ENCODE measurements at regions not wholly inside any gene's neighbourhood (a gene's known extent, or its start where the extent isn't known, plus 50 kb on each side); places are given as distances from the start of the nearest gene placed in this dataset.

DNA sequence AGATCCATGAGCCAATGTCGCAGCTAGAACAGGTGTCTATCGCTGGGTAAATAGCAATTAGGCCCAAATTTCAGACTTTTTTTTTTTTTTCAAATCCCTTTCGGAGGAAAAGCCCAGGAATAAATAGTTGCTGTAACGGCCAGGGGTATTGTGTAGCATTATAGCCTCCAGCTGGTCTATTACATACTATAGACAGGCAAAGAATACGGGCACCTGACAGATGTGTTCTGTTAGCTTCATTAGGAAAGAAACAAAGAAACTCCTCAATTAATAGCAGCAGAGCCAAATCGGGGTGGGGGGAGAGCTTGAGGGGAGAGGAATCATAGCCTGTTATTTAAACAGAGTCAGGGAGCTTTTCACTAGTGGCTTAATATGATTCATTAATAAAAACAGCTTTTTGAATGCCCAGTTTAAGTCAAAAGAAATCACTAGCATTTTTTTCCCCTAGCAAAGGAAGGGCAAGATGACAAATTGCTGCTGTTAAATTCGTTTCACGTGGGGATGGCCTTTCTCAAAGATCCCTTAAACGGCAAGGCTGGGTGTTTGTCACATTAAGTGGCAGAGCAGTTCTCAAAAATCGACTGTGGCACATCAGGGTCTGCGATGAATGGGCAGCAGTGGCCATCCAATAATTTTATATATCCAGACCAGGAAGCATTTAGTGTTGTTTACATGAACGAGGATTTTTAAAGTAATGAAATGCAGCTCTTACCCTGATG is 139.4 kb downstream of the ID4 start:
- no peak for DNase-seq

DNA sequence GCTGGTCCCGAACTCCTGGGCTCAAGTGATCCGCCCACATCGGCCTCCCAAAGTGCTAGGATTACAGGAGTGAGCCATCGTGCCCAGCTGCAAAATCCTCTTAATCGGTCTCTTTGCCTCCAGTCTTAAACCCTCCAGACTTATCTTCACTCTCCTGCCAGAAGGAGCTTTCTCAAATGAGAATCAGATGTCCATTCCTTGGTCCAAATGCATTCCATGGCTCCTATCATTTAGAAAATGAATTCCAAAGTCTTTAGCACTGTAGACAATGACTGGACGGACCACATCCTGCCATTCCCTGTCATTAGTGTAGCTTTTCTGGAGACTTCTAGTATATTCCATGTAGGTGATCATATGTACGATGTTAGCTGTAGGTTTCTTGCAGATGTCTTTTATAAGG is 141.9 kb downstream of the ID4 start:
- DNase-seq = no peak

DNA sequence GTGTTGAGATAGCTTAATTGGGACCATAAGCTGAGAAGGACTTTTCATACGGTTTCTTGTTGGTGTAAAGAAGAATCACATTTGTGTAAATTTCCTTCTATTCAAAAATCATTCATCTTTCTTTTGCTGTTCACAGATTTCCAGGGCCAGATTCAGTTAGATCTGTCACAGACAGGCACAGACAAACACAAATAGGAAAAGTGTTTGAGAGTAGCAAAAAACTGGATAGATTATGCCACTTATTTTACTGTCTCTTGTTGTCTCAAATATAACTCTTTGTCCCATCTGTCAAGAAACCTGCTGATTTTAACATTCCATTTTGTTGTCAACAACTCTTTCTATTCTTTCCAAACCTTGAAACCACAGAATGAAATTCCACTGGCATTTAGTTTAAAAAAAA is 142.8 kb downstream of the ID4 start:
- no peak for DNase-seq

DNA sequence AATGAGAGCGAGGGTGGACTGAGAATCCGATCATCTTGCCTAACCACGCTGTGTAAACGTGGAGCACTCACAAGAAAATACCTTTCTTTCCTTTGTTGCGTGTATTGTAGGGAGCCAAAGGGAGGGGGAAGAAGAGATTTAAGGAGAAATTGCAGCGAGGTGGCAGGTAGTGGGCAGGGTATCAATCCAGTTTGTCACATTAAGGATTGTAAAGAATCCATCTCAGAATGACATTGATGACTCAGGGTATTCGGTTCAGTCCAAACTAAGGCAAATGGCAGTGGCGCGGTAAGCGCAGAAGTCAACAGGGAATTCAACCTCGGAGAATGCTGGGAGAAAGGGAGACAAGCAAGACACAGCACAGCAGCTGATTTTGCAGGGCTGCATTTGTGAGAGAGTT is 146.2 kb downstream of the ID4 start:
- no peak for DNase-seq

DNA sequence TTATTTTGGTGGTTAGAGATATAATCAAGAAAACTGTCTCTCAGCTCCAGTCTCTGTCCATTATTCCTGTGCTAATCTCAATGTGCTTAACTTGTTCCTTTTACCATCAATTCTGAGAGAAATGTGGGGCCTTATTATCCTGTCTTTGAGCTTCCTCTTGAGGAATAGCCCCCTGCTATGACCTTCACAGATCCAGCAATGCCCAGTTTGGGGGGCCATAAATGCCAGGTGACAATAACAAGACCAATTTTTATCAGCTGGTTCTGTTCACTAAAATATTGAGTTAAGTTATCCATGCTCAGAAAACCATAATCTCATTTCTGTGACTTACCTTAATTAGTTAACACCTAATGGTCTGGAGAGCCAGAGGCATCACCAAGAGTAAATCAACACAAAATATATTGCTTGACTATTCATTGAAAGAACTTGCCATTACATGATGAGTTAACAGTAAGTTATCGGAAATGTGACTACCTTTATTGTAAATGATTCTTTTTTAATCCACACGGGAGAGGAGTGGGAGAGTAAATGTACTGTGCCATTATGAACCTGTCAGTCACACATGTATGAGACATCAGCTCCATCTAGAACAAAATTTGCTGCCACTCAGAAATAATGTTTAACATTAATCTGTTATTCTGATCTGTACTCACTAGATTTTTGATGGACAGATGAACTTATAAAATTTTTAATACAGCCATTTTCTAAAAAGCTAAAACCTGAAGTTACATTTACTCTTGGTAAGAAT is 149.7 kb downstream of the ID4 start:
- no peak for DNase-seq

DNA sequence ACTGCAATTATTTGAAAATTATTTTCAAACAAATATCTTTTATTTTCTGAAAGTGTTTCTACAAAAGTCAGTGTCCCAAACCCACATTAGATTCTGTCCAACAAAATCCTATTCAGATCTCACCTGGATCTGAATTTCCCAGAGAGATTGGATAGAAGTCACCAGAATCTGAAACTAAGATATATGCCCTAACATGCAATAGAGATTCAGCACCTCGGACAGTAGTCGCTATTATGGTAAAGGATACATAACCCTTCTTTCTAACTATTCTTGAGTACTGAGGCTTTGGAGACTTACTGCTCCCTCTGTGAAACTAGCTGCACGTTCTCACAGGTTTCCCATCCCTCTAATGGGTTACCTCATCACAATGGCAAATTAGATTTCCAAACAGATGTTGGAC is 151.4 kb downstream of the ID4 start:
- no peak for DNase-seq

DNA sequence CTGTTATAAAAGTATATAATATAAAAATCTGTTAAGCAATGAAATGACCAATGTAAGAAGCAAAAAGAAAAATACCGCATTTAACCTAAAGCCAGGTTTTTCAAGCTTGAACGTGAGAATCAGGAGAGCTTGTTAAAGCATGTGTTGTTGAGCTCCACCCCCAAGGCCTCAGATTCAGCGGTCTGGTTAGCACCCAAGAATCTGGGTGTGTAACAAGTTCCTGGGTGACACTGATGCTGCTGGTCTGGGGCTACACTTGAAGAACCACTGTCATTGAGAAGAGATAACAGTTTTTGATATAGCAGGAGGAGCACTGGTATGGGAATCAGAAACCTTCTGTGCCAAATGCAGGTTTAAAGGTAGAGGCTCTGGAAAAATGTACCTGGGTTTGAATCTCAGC is 154.0 kb downstream of the ID4 start:
- no peak for DNase-seq

DNA sequence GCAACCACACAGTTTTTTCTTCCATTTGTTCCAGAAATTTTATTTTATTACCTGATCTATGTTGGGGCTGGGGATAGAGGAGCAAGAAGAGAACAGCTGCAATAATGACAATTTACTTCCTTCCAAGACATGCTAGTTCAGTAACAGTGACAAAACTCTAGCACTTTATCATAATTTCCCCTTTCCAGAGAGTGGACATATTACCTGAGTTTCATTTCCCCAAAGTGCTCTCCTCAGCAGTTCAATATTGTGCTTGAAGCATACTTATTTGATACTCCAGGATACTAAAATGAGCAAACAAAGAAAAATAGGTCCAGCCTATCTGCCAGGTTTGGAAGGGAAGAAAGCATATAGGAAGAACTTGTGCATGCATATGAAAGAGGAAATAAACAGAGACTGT is 157.7 kb downstream of the ID4 start:
- DNase-seq = no peak

DNA sequence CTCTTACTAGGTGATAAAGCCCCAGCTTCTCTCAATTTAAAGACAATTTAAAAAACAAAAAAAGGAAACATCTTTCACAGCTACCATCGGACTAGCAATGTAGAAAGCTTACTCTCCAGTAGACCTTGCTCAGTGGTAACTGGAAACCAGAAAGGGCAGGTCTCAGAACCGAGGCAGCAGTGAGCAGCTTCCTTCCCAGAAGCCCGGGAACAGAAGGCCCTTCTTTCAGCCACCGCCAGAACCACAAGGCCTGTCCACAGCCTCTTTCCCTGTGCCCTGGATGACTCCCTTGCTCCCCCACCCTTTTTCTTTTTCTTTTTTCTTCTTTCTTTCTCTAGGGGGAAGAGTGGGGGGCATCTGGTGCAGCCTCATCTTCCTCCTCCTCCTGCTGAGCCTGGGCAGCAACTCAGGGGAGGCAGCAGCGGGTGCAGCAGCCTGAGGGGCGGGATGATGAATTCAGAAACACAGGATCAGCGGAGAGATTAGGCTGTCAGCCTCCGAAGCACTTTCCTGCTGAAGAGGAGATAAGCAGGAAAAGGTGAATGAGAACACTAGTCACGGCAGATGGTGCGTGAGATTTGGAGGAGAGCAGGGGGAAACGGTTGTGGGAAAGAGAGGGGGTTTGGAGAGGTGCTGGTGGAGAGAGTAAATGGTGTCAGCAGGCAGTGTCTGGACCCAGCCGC is 158.5 kb downstream of the ID4 start:
- no peak for DNase-seq

DNA sequence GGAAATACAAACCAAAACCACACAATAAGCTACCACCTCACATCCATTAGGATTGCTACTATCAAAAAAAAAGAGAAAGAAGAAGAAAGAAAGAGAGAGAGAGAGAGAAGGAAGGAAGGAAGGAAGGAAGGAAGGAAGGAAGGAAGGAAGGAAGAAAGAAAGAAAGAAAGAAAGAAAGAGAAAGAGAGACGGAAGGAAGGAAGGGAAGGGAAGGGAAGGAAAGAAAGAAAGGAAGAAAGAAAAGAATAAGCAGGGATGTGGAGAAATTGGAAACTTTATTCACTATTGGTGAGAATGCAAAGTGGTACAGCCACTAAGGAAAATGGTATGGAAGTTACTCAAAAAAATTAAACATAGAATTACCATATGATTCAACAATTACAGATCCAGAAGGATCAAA is 159.9 kb downstream of the ID4 start:
- DNase-seq = no peak

DNA sequence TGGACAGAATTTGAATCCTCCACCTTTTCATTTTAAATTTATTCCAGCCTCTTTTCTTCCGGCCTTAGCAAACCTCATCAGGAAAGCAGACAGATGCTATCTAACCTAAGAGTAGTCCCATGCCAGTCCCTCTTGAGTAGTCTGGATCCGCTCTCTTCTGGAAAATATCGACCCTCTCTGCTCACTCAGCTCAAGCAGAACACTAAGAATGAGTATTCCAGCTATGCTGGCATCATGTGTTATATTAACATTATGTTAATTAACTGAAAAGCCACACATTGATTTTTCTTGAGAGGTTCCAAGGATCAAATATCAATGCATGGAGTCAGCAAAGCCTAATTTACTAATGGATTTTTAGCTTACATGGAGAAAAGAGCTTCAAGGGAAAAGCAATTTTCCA is 161.4 kb downstream of the ID4 start:
- DNase-seq = no peak

DNA sequence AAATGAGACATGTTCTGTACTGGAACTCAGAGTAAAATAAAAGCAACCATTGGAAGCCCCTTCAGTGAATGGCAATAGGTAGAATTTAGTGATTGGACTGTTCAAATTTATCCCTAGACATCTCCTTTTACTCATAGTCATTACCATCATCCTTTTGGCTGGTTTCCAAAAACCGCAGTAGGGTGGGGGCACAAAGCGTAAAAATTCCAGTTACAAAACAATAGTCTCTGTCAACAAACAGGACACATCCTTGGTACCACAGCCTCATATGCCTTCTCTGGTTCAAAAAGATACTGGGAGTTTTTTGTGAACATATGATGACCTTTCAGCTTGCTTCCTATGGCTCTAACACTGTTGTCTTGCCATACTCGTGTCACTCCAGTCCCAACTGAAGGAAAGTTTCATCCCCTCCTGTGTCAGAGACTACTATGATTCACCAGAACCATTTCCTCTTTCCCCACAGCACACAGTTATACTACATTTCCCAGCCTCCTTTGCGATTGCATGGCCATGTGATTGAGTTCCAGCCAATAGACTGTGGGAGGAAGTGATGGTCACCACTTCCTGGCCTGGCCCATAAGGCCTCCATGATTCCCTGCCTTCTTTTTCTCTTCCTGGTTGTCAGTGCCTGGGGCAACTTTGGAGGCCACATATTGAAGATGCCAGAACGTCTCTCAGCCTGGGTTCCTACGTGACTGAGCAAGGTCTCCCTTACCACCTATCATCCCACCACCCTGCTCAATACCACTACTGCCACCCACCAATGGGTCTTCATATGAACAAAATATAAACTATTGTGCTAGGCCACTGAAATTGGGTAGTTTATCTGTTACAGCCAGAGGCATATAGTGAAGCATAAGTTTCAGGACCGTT is 162.4 kb downstream of the ID4 start:
- no peak for DNase-seq

DNA sequence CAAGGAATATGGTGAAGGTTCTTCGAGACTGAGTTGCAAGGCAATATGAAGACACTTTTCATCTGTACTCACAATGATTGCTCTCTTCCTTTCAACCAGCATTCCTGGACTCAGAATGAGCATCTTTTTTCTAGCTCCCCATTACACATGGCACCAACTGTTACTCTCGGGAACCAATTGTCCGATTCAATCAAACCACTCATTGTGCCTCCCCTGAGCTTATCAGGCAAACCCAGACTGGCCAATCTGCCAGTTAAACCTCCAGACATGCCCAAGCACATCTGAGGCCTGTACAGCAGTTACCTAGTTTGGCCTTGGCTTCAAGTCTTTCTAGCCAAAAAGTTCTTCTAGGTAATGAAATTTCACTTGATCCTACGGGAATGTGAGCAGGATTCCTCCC is 164.1 kb downstream of the ID4 start:
- no peak for DNase-seq

DNA sequence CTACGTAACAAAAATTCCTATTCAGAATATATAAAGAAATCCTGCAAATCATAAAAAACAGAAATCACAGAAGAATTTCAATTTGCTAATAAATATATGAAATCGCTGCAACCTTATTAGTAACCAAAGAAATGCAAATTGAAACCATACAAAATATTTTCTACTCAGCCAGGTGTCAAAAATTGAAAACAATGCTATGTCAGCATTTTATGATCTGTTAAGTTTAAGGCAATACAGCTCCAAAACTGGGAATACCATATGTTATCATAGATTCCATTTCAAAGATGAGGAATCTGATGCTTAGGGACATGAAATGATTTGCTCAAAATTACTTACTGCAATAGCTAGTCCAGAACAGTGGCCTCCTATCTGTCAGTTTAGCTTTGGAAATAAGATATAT is 168.9 kb downstream of the ID4 start:
- DNase-seq = no peak

DNA sequence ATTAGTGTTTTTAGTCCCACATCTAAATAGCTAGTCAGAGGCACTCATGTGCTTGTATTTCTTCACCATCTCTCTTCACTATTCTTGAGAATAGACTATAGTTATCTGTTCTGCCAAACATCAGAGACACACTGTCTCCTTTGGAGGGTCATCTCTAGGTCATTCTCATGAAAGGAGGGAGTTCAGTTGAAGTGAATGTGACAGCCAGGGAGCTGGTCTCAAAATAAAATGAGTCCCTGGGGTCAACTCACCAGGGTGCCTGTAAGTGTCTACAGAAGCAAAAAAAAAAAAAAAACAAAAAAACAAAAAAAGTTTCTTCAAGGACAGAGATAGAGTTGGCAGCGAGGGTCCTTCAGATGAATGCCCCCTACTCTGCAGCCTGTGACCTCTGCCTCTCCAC is 171.0 kb downstream of the ID4 start:
- no peak for DNase-seq

DNA sequence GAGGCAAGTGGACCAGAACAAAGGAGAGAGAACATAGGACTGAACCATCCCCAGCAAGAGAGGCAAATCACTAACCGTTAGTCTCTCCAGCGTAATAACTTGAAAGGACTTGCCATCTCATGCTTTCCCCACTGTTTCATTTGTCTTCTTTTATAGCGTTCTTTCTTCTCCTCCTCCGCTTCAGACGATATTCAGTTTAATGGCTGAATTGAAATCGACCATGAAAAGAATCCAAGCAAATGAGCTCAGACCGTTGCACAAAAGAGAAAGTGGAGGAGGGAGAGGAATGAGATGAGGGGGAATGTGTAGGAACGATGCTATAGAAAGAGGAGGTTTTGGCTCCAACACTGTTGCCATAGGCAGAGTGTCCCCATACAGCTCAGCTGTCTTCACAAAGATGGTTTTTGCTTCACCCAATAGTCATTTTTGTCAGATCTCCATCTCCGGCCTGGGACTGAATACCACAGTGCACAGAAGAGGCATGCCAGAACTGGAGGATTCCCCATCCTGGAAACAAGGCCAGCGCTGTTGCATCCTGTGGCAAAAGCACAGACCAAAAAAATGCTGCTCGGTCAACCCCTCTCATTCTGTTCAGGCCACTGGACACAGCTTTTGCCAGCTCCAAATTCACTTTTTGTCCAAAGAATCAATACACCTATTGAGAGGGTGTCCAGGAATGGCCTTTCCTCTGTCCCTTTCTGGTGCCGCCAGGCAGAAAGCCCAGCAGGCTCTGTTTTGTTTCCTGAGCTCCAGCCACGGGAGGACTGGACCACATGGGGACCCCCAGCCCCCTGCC is 176.1 kb downstream of the ID4 start:
- DNase-seq = no peak

DNA sequence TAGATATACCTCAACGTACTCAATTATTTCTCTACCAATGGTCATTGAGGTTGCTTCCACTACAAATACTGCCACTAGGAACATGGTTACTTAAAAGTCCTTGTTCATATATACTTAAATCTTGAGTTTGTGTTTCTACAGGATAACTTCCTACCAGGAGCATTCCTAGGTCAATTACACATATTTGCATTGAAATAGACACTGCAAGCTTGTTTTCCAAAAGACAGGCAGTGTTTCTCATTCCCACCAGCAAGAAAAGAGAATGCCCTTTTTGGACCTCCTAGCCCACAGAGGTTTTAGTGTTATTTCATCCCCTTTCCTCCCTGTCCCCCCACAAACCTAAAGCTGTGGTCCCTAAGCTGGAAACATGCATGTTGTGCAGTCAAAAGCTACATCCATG is 177.3 kb downstream of the ID4 start:
- no peak for DNase-seq

DNA sequence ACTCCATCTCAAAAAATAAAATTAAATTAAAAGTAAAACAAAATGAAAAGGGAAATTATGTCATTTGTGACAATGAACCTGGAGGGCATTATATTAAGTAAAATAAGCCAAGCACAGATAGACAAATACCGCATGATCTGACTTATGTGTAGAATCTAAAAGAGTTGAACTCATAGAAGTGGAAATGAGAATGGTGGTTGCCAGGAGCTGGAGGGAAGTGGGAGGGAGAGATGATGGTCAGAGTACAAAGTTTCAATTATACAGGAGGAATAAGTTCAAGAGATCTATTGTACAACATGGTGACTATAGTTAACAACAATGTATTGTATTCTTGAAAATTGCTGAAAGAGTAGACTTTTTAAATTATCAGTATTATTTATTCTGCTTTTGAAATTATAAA is 183.4 kb downstream of the ID4 start:
- DNase-seq = no peak

DNA sequence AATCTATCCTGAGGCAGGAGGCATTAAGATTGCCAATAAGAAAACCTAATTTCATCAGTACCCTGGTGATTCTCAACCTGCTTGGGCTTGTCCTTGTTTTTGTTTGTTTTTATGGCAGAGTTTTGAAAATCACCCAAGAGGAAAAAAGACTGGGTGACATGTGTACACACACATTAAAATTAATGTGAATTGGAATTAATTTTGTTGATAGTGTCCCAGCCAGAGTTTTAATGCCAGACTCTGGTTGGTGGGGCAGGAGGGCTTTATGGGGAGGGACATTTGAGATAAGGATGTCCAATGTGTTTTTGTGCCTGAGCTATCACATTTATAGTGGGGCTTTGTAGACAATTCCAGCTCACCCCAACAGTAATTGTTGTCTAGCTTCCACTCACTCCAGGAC is 184.6 kb downstream of the ID4 start:
- DNase-seq = no peak

DNA sequence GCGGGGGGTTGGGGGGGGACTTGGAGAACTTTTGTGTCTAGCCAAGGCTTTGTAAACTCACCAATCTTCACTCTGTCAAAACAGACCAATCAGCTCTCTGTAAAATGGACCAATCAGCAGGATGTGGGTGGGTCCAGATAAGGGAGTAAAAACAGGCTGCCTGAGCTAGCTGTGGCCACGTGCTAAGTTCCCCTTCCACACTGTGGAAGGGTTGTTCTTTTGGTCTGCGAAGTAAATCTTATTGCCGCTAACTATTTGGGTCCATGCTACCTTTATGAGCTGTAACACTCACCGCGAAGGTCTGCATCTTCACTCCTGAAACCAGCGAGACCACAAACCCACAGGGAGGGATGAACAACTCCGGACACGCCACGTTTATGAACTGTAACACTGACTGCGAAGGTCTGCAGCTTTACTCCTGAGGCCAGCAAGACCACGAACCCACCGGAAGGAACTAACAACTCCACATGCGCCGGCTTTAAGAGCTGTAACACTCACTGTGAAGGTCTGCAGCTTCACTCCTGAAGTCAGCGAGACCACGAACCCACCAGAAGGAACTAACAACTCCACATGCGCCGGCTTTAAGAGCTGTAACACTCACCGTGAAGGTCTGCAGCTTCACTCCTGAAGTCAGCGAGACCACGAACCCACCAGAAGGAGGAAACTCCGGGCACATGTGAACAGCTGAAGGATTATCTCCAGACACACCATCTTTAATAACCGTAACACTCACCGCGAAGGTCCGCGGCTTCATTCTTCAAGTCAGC is 186.6 kb downstream of the ID4 start:
- DNase-seq = peak; percentile 53

DNA sequence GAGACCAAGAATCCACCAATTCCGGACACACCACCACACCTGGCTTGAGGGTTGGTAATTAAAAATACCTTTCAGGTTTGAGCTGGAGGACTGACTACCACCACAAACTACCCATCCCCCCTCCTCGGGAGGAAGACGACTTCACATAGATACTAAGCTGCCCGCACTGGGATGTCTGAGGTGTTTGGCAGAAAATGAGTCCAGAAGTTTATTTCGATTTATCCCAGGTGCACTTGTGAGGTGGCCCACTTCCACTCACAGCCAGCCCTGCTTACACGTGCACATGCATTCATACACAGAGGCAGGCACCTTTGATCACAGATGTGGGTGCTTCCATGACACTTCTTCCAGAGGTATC is 187.1 kb downstream of the ID4 start:
- DNase-seq = no peak

DNA sequence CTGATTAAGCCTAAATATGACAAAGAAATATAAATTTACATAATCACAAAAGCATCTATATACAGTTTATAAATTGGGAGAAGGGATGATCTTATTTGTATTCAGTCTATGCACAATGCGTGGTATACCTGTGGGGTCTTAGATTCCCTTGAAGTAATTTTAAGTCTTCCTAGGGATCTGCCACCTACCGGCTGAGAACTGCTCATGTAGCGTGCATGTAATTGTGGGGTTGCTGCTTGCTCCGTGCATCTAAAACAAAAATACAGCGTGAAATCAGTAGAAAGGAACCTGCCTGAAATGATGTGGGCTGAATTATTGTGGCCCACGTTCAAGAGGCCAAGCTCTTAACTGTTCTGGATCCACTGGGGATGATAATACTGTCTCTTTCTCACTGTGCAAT is 187.3 kb downstream of the MBOAT1 start:
- DNase-seq = no peak

Data from NK-92 treated with Interleukin-12 subunit alpha and Interleukin-12 subunit beta, amount 100 ng/mL, for 24 hours (cell line).